ENCODE measurements at regions not wholly inside any gene's neighbourhood (a gene's known extent, or its start where the extent isn't known, plus 50 kb on each side); places are given as distances from the start of the nearest gene placed in this dataset.

DNA sequence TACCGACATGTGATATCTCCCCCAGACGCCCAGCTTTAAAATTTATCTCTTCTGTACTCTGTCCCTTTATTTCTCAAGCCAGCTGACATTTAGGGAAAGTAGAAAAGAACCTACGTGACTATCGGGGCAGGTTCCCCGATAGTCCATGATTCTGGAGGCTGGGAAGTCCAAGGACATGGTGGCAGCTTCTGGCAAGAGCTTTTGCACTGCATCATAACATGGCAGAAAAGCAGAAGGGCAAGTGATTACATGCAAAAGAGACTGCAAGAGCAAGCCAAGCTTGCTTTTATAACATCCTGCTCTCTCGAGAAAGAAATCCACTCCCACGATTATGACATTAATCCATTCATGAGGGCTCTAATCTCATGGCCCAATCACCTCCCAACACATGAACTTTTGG is 113.2 kb downstream of the CD164 start (continued):
- TF ChIP-seq, protein P1, sequence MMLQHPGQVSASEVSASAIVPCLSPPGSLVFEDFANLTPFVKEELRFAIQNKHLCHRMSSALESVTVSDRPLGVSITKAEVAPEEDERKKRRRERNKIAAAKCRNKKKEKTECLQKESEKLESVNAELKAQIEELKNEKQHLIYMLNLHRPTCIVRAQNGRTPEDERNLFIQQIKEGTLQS (IDR thresholded peaks at IDR 0.05; ENCODE audit: insufficient read depth, low read depth, low read length) = no peak
- no peak for TF ChIP-seq MAFK (IDR thresholded peaks at IDR 0.05; ENCODE audit: low read depth, low read length)
- no peak for TF ChIP-seq SIN3A (conservative IDR thresholded peaks at IDR 0.05 in 1 of 2, IDR thresholded peaks at IDR 0.05 in 1 of 2; ENCODE audit: low read depth in 1 of 2, low read length in 2 of 2)
